GM19468 (cell line): ENCODE measurements at regions not wholly inside any gene's neighbourhood (a gene's known extent, or its start where the extent isn't known, plus 50 kb on each side); places are given as distances from the start of the nearest gene placed in this dataset.

ENCODE experiments used
- ATAC-seq: cut with Tn5 transposase; IDR thresholded peaks from one replicate; pipeline ENCODE4 v1.9.1; 2021; ENCODE audit warnings: mild to moderate bottlenecking, moderate library complexity, moderate number of reproducible peaks; ENCODE audit not compliant: unreplicated experiment; ENCODE audit errors: extremely low read depth

DNA sequence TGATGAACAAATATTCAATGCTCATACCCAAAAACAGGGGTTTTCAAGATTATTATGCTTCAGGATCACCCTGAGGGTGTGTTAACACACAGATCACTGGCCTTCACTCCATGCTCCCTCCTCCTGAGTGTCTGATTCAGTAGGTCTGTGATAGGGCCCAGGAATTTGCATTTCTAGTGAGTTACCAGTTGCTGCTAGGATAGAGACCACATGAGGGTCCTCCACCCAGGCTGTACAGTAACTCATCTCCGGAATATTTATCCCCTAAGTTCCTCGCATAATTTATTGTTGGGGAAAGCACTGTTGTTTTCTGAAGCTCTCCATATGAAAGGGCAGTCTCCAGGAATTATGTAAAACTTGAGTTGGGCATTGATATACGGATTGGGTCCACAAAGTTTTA is 1106.6 kb upstream of the B3GALT2 start:
- ATAC-seq: no peak

DNA sequence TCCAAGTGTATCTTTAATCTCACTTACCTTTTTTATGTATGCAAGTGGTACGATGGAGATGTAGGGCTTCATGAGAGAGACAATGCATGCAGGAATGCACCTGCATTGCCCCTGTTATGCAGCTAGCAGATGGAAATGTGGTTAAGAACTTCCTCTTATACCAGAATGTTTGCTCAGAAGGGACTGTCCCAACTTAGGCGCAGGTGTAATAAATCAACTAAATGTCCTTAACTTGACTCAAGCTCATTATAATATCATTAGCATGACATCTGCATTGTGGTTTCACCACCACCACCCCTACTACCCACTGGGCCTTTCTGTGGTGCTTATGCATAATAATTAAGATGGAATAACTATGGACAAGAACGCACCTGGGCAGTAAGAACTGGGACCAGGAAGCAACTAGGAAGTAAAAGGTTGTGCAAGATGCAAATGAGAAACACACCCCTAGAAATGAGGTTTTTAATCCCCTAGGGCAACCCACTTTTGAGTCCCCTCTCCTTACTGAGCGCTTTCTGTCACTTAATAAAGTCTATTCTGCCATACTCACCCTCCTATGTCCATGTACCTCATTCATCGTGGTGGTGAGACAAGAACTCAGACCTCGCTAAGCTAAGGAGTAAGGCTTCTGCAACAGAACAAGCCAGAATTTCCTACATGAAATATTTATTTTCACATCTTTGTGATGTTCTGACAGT is 1103.3 kb upstream of the B3GALT2 start:
- peak; percentile 96 for ATAC-seq

DNA sequence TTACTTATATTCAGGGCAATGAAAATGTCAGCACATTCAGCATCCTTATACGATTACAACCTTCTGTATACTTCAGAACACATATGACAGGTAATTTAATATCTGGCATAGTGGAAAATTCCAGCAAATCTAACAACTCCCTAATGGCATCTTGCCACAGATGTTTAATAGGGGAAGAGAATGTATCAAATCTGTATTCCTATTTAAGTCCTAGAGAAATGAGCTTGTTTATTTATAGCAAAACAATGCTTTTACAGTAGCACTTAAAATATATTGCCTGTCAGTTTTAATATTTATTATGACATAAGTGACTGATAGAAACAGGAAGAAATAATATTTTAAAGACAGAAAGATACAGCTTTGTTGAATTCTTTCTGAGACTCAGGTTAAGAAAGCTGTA is 1101.8 kb upstream of the B3GALT2 start:
- no peak for ATAC-seq

- no peak for ATAC-seq
Measured at GRCh38 chr1:194281376-194281775, 1095.0 kb upstream of the B3GALT2 start.

GRCh38 chr1:194280463-194280862 is 1094.0 kb upstream of the B3GALT2 start:
- no peak for ATAC-seq

DNA sequence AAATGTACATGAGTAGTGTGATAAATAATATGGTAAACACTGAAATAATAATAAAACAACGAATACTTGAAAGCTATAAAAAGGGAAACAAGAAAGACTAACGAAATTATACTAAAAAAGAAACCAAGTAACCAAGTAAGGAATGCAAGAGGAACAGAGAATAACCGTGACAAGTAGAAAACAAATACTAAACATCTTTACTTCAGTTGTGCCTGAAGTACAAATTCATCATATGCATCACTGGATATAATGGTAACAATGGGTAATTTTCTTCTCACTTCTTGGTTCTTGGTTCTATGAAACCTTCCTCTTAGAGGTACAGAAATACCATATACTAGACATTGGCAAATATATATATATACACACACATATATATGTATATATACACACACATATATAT is 1093.6 kb upstream of the B3GALT2 start:
- peak; percentile 74 for ATAC-seq

DNA sequence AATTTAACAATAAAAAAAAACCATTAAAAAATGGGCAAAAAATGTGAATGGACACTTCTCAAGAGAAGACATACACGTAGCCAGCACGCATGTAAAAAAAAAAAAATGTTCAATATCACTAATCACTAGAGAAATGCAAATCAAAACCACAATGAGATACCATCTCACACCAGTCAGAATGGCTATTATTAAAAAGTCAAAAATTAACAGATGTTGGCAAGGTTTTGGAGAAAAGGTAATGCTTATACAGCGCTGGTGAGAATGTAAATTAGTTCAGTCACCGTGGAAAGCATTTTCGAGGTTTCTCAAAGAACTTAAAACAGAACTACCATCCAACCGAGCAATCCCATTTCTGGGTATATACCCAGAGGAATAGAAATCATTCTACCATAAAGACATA is 1091.5 kb upstream of the B3GALT2 start:
- ATAC-seq: peak; percentile 80

GRCh38 chr1:194273660-194274059 is 1087.2 kb upstream of the B3GALT2 start:
- no peak for ATAC-seq

- ATAC-seq: no peak
Measured at GRCh38 chr1:194268839-194269238, 1082.4 kb upstream of the B3GALT2 start.

- ATAC-seq: no peak
Measured at GRCh38 chr1:194267021-194267420, 1080.6 kb upstream of the B3GALT2 start.

GRCh38 chr1:194256010-194256409 is 1069.6 kb upstream of the B3GALT2 start:
- no peak for ATAC-seq

DNA sequence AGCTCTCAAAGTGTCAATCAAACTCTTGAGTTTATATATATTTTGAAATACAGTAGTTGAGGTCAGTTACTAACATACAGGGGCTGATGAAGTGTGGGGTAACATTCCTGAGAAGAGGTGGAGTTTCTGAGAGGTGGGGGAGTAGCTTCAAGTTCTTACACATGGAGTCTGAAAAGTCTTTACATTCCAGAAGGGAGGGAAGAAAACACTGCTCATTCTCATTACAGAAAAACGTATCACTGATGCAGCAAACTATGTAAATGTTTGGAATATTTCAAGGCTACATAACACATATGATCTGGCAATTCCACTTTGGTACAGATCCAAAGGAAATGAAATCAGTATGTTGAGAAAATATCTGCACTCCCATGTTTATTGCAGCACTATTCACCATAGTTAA is 1065.8 kb upstream of the B3GALT2 start:
- no peak for ATAC-seq

DNA sequence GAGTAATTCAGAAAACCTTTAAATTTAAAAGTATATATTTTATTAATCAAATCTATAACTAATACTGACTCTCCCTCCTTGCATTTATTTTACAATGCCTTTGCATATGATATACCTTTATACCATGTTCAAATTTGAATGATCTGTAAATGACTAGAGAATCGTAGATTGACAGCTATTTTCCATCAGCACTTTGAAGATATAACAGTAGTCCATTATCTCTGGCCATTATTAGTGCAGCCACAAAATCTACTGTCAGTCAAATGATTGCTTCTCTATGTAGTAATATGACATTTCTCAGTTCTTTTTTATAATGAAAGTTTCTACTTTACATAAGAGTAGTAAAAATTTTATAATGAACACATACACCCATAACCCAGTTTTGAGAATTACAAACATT is 1054.8 kb upstream of the B3GALT2 start:
- ATAC-seq: no peak

GRCh38 chr1:194233069-194233468 is 1046.7 kb upstream of the B3GALT2 start:
- ATAC-seq: no peak

GRCh38 chr1:194230351-194231144 is 1044.1 kb upstream of the B3GALT2 start:
- ATAC-seq: no peak

DNA sequence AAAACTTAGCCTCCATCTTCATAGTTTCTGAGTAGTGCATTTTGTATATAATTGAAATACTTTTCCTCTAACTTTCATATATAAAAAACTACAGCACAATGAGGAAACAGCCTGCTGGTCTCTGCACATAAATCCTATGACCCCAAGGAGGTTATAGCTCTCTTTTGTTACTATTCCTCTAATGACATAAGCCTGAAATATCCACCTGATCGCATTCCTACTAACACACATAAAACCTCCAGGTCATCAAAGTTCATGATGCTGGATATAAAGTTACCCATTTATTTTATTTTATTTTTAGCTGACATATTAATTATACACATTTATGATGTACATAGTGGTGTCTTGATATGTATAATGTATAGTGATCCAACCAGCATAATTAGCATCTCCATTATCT is 1042.0 kb upstream of the B3GALT2 start:
- no peak for ATAC-seq

DNA sequence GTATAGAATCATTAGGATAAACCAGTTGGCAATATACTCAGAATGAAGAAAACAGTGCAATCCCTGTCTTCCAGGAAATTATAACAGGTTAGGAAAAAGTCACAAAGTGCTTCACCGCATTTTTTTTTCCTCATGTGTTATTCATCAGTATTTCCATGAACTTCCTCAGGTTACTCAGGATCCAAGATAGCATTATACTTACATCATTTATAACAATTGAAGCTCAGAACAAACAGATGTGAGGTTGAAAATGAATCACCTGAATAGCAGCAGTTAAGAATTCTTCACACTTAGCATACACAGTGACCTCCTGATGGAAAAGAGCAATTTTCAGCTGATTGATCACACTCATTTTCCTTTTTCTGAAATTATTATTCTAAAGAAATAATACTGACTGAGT is 1040.7 kb upstream of the B3GALT2 start:
- no peak for ATAC-seq

GRCh38 chr1:194225821-194226220 is 1039.4 kb upstream of the B3GALT2 start:
- ATAC-seq: peak; percentile 75

DNA sequence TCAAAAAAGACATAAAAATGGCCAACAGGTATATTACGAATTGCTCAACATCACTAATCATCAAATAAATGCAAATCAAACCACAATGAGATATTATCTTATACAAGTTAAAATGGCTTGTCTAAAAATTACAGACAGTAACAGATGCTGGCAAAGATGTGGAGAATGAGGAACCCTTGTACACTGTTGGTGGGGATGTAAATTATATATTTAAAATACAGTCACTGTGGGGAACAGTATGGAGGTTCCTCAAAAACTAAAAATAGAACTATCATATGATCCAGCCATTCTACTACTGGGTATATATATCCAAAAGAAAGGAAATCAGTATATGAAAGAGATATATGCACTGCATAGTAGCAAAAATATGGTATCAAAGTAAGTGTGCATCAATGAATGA is 1037.2 kb upstream of the B3GALT2 start:
- ATAC-seq: no peak

GRCh38 chr1:194215448-194215847 is 1029.0 kb upstream of the B3GALT2 start:
- no peak for ATAC-seq

GRCh38 chr1:194214735-194215134 is 1028.3 kb upstream of the B3GALT2 start:
- ATAC-seq: no peak

- no peak for ATAC-seq
Measured at GRCh38 chr1:194209920-194210319, 1023.5 kb upstream of the B3GALT2 start.
